ENCODE measurements at regions not wholly inside any gene's neighbourhood (a gene's known extent, or its start where the extent isn't known, plus 50 kb on each side); places are given as distances from the start of the nearest gene placed in this dataset.

DNA sequence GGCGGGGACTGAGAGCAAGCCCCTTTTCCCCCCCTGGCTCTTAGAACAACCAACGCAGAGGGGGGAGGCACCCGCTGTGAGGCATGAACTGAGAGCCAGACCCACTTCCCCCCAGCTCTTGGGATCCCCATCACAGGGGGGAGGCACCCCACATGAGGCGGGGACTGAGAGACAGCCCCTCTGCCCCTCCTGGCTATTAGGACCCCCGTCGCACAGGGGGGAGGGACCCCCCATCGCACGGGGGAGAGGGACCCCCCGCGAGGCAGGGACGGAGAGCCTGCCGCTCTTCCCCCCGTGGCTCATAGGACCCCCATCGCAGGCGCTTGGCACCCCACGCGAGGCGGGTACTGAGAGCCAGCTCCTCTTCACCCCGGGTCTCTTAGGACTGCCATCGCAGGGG, 195.8 kb upstream of the PZP start:
- TF ChIP-seq, protein P1, sequence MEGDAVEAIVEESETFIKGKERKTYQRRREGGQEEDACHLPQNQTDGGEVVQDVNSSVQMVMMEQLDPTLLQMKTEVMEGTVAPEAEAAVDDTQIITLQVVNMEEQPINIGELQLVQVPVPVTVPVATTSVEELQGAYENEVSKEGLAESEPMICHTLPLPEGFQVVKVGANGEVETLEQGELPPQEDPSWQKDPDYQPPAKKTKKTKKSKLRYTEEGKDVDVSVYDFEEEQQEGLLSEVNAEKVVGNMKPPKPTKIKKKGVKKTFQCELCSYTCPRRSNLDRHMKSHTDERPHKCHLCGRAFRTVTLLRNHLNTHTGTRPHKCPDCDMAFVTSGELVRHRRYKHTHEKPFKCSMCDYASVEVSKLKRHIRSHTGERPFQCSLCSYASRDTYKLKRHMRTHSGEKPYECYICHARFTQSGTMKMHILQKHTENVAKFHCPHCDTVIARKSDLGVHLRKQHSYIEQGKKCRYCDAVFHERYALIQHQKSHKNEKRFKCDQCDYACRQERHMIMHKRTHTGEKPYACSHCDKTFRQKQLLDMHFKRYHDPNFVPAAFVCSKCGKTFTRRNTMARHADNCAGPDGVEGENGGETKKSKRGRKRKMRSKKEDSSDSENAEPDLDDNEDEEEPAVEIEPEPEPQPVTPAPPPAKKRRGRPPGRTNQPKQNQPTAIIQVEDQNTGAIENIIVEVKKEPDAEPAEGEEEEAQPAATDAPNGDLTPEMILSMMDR (IDR thresholded peaks at IDR 0.05 in 4 of 5, conservative IDR thresholded peaks at IDR 0.05 in 1 of 5) = no peak
- no peak for TF ChIP-seq POLR2A (IDR thresholded peaks at IDR 0.05)

Data from gastrocnemius medialis (tissue), 4 donors.